GM18505 (cell line): ENCODE measurements at regions not wholly inside any gene's neighbourhood (a gene's known extent, or its start where the extent isn't known, plus 50 kb on each side); places are given as distances from the start of the nearest gene placed in this dataset.

ENCODE experiments used
- ATAC-seq: cut with Tn5 transposase; IDR thresholded peaks from one replicate; pipeline ENCODE4 v1.9.1; 2021; ENCODE audit not compliant: unreplicated experiment
- POLR2A ChIP-seq: IDR thresholded peaks from 4 replicates; pipeline ENCODE4 v1.6.1; 2011; ENCODE audit warnings: borderline replicate concordance; ENCODE audit not compliant: insufficient read depth, insufficient read length; ENCODE audit errors: extremely low read depth

- no peak for TF ChIP-seq POLR2A
- ATAC-seq, result no peak
These were observed 144.3 kb upstream of the TFPI start for GRCh38 chr2:187698374-187699110.

- ATAC-seq, result no peak
- TF ChIP-seq POLR2A, result no peak
These were observed 147.9 kb upstream of the TFPI start for GRCh38 chr2:187702157-187702556.

- no peak for ATAC-seq
- TF ChIP-seq POLR2A, result no peak
These were observed 154.0 kb upstream of the TFPI start for GRCh38 chr2:187708272-187708671.

- no peak for TF ChIP-seq POLR2A
- ATAC-seq, result no peak
These were observed 154.8 kb upstream of the TFPI start for GRCh38 chr2:187709065-187709464.

- TF ChIP-seq POLR2A, result no peak
- ATAC-seq, result no peak
These were observed 156.7 kb upstream of the TFPI start for GRCh38 chr2:187710791-187711521.

GRCh38 chr2:187715590-187715989, 161.4 kb upstream of the TFPI start:
- no peak for ATAC-seq
- no peak for TF ChIP-seq POLR2A

GRCh38 chr2:187716301-187716700, 162.1 kb upstream of the TFPI start:
- ATAC-seq, result no peak
- TF ChIP-seq POLR2A, result no peak

GRCh38 chr2:187718092-187718491, 163.9 kb upstream of the TFPI start:
- TF ChIP-seq POLR2A, result no peak
- no peak for ATAC-seq

- TF ChIP-seq POLR2A, result no peak
These were observed 165.3 kb upstream of the TFPI start for GRCh38 chr2:187719510-187719909.

GRCh38 chr2:187748958-187749357, 194.7 kb upstream of the TFPI start:
- TF ChIP-seq POLR2A, result no peak
- ATAC-seq, result no peak

More at GRCh38 chr2:187719510-187719909, 165.3 kb upstream of the TFPI start:
- ATAC-seq, result no peak

- TF ChIP-seq POLR2A, result no peak
- ATAC-seq, result no peak
These were observed 195.7 kb upstream of the TFPI start for GRCh38 chr2:187749804-187750431.

- no peak for ATAC-seq
- TF ChIP-seq POLR2A, result no peak
These were observed 214.8 kb upstream of the TFPI start for GRCh38 chr2:187768995-187769394.

- no peak for TF ChIP-seq POLR2A
- ATAC-seq, result no peak
These were observed 215.2 kb upstream of the TFPI start for GRCh38 chr2:187769437-187769836.
